Suppressor macrophage (primary cell): ENCODE measurements at regions not wholly inside any gene's neighbourhood (a gene's known extent, or its start where the extent isn't known, plus 50 kb on each side); places are given as distances from the start of the nearest gene placed in this dataset.
A peak's percentile ranks its signal among the peaks of the same experiment; 100 is the strongest.
"Not testable (repeated sequence)": the region's sequence is repeated elsewhere in the genome, so short reads cannot be mapped to it uniquely, and the experiment has no call there.

Experiments used
- DNase-seq, 4 experiments: peaks; one replicate each; pipeline ENCODE4 v3.0.0-alpha.2; 2020 to 2022

- no peak for DNase-seq
These were observed 201.7 kb downstream of the PTH2R start for GRCh38 chr2:208608122-208608835.

GRCh38 chr2:208609166-208609804 is 202.7 kb downstream of the PTH2R start:
- DNase-seq = no peak

DNA sequence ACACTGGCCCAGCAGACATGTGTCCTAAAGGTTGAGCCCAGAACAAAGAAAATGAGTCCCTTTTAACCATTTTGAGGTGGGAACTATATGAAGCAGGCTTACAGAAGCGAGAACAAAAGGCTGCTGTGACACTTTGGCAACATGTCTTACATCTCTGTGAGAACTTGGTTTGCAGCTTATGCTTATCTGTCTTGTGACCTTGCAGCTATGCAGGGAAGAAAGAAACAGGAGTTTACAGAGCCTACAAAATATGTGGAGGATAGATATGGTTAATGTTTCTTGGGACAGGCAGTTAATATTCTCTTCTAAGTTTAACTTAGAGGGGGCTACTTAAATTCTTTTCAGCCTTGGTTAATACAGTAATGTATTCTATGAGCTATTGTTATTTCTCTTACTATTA is 209.1 kb downstream of the PTH2R start:
- DNase-seq = not testable (repeated sequence)

DNA sequence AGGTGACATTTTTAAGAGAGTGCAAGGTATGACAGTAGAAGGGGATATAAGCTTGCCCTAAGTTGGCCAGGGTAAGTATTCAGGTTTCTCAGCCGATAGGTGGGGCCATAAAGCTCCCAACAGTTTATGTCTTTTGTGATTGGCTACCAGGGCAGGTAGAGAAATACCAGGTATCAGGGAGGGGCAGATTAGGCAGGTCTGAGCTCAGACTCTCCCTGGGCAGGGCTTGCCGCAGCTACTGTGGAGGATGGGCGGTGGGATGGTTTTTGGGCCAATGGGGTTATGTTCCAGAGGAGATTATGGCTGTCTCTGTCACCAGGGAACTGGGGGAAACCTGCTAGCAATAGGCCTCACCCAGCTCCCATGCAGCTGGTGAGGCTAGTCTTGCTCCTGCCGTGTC is 211.6 kb downstream of the PTH2R start:
- no peak for DNase-seq

DNA sequence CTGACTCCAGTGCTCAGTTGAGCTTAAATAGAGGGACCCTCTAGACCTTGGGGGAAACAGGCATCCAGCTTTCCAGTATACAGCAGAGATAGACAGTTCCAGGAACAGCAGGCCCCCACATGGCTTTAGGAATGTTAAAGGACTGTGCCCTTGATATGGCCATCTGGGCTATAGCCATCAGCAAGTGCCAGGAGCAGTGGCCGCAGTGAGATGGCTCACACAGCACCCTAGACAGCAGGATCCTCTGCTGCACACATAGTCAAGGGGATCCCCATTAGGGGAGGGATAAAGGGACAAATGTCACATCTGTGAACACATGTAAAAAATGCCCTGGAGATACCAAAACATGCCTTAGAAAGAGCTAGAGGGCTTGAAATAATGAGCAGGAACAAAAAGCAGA is 213.4 kb downstream of the PTH2R start:
- no peak for DNase-seq

GRCh38 chr2:208620487-208620978 is 213.9 kb downstream of the PTH2R start:
- no peak for DNase-seq

GRCh38 chr2:208627110-208627884 is 220.7 kb downstream of the PTH2R start:
- no peak for DNase-seq

DNA sequence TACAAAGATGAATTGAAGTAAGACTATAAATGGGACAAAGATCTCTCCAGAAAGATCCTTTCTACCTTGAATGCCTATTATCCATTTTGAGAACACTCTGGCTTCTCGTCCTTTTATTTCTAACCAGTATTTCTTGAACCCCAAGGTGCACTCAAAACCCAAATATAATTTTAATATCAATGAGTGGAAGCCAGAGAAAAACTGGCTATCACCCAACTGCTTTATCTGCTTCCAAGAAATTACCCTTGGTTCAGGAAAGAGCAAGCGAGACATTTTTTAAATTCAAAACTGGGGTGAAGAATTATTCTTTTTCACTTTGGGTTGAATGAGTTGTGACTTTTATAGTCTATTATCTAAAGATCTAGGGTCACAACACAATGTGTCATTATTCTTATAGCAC is 221.3 kb downstream of the PTH2R start:
- DNase-seq = no peak

DNA sequence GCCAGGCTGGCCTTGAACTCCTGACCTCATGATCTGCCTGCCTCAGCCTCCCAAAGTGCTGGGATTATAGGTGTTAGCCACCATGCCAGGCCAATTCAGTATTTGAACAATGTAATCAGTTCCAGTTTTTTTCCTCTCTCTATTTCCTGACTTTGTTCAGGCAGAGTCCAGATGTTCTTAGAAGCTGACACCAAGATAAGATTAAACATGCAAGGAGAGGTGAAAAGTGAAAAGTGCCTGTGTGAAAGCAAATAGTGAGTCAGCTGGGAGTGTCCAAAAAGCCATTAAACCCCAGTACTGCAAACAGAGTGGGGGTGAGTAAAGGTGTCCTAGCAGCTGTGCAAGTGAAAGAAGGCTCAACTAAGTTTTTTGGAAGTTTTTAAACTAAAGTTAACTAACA is 231.5 kb downstream of the PTH2R start:
- DNase-seq = no peak

DNA sequence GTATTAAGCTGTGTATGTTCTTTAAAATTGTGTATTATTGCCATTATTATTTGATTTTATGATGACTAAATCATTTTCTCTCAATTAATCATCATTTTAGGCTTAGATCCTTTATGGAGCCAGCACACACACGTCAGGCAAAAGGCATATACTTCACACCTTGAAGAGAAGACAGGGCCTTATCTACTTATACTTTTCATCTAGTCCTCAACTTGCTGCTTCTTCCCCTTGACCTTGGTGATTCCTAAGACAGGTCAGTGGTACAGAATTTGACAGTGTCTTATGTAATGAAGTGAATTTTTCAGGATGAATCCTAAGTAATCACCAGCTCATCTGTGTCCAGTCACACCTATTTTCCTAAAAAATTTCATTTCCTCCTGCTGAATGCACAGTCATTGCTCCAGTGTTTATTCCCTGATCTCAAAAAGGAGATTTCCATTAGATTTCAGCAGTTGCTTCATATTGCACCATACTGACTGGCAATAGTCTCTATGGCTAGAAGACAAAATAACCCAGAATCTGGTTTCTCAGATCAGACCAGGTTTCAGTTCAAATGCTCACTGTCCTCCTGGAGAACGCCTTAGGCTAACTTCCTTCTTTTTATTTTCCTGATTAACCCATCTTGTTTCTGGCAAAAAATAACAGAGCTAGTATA is 235.7 kb downstream of the PTH2R start:
- DNase-seq = no peak

DNA sequence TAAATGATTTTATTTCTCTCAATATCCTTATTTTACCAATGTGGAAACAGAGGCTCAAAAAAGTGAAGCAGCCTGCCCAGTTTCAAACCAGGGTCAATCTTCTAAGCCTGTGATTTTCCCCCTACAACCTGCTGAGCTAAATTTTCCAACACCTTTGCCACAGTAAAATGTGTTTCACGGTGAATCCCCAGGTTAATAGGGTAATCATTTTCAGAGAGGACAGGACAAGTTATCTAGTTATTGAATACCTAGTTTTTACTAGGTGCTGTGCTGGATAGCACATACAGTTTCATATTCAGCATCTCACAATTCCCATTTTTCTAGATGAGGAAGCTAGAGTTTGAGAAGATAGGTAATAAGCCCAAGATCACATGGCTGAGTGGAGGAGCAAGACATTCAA is 236.6 kb downstream of the PTH2R start:
- DNase-seq = no peak

GRCh38 chr2:208645226-208645625 is 238.6 kb downstream of the PTH2R start:
- DNase-seq = no peak

GRCh38 chr2:208648368-208648767 is 241.8 kb downstream of the PTH2R start:
- DNase-seq = no peak

DNA sequence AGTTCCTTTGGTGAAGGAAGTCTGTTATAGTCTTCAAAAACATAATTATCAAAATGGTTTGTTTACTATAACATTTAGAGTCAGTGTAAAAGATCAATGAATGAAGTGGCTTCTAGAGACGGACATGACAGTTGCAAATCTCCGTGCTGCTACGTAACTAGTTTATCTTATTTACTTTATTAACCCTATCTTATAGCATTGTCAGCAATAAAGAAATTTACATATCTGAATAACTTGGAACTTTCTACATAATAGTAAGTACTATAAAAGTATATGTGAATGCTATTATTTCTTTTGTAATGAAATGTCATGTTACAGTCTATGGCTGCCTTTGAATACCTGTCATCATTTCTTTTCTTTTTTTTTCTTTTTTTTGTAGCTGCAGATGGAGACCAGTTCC is 246.8 kb downstream of the PTH2R start:
- no peak for DNase-seq

DNA sequence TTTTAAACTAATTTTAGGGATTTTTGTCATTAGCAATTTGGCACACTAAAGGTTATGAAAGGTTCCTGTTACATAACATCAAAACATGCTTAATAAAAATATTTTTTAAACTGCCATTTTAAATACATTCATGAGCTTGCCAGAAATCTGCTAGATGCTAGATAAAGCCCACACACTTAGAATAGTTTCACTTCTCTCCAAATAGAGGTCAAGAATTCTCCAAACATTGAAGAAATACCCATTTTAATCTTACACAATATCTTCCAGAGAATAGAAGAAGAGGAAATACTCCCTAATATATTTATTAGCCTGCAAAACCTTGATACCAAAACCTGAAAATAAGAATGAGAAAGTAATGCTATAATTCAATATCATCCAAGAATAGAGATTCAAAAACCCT is 247.5 kb downstream of the PTH2R start:
- peak in 2 of 4 experiments; percentile 12 to 34 for DNase-seq

DNA sequence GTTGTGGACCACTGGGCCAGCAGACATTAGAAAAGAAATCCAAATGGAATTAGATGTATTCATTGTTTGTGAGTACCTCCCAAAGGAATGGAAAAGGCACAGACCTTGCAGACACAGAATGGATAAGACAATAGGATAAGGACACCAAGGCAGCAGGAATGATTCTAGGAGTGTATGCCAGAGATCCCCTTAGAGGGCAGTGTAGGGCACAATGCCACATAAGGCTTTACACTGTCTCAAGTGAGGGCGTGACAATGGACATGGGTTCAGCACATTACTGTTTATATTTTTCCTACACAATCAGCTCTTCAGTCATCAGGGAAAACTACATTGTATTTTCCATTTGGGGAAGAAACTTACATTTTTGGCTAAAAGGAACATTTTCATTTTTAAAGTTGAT is 250.9 kb downstream of the PTH2R start:
- DNase-seq = no peak

DNA sequence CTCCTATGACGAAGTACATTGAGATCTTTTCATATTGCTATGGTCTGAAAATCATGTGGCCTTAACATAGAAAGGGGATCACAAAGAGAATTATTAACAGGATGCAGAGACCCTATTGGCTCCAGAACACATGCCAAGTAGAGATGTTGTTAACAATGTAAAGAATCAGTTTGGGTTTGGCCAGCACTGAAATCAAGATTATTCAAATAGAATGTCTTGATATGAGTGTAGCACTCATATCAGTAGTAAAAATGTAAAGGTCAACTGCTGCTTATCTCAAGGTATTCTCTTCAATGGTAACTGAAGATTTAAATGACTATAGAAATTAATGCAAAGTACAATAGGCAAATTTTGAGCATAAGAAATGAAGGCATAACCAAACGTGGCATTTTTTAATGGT is 262.8 kb downstream of the PTH2R start:
- no peak for DNase-seq

DNA sequence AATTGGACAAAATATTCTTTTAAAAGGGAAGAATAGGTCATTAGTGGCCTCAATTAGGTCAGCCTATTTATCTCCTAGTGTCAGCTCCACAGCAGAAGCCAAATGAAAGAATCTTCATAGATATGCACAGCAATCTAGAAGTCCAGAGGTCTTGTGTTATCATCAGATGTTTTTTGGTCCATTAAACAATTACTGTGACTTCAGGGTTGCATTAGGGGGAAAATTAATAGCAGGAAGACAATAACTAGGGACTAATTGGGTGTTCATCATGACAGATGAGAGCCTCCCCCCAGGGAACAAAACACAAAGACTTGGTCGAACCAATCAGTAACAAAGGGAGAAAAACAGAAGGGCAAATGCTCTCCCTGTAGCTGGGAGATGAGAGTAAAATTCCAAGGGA is 264.7 kb downstream of the PTH2R start:
- no peak for DNase-seq

DNA sequence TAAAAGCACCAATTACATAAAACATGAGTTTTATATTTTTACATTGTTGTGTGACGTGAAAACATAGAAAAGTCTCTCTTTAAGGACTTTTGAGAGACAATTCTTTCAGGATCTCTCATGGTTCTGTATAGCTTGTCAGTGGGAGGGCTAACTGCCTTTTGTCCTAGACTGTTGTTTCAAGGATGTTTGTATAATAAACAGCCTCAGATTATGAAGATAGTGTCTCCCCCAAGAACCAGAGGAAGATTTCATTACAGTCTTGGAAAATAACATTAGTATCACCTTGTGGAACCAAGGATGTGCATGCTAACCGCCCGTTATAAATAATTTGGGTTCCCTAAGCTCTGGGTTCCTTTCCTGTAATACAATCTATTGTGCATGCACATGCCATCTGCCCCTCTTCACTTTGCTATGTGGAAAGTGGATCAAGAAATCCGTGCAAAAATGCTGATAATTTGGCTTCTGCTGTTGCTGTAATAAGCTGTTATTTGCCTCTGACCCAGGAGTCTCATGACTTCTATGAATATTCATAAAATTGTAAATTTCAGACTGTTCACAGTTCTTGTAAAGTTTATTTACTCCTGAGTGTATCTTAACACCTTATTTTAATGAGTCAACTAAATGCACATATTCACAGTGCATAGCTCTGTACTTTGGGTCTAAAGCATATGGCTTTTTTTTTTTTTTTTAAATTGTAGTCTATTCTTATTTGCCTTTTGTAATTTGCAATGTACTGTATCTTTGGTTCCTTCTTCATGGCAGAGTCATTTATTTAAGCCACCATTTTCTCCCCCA is 265.5 kb downstream of the PTH2R start:
- no peak for DNase-seq

DNA sequence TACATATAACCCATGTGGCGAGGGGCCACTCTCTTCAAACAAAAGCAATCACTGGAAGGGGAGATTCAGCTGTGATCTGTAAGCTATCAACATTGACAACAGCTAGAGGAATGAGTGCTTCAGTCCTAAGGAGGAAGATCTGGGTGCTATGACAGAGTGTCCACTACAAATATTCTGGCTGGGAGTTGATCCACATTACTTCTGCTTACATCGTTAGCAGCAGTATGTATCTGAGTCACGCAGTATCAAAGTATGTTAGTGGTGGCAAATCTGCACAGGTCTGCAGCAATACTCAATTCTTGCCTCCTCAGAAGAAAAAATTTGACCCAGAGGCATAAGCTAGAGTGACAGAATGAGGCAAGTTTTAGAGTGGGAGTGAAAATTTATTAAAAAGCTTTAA is 267.0 kb downstream of the PTH2R start:
- DNase-seq = no peak

- DNase-seq = no peak
These were observed 268.3 kb downstream of the PTH2R start for GRCh38 chr2:208674919-208675318.

GRCh38 chr2:208685929-208686328 is 279.3 kb downstream of the PTH2R start:
- DNase-seq = not testable (repeated sequence)
